AG09319 (cell line): ENCODE measurements at regions not wholly inside any gene's neighbourhood (a gene's known extent, or its start where the extent isn't known, plus 50 kb on each side); places are given as distances from the start of the nearest gene placed in this dataset.

ENCODE experiments used
- DNase-seq: peaks from one replicate; pipeline ENCODE4 v3.0.0-alpha.2; 2010; ENCODE audit warnings: low read depth; ENCODE audit errors: extremely low read depth
- TF ChIP-seq, protein P1 (sequence below): IDR thresholded peaks from 2 replicates; pipeline ENCODE4 v1.5.1; 2011; ENCODE audit warnings: low read depth, mild to moderate bottlenecking, inconsistent platforms, low read length, moderate library complexity

DNA sequence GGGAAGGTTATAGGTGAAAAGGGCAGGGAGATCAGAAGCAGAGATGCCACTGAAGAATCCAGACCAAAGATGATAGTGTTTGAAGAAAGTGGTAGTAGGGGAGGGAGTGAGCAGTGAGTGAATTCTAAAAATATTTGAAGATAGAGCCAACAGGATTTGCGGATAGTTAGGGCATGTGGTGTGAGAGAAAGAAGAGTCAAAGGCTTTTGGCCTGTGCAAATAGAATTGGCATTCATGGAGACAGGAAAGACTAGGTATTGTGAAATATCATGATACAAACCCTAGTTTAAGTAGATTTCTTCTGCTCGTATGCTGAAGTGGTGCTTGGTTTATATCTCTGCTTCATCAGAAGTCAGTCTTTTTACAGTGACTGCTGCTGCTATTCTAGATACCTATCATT lies 224.2 kb upstream of the CFAP20DC start:
- TF ChIP-seq, protein P1, sequence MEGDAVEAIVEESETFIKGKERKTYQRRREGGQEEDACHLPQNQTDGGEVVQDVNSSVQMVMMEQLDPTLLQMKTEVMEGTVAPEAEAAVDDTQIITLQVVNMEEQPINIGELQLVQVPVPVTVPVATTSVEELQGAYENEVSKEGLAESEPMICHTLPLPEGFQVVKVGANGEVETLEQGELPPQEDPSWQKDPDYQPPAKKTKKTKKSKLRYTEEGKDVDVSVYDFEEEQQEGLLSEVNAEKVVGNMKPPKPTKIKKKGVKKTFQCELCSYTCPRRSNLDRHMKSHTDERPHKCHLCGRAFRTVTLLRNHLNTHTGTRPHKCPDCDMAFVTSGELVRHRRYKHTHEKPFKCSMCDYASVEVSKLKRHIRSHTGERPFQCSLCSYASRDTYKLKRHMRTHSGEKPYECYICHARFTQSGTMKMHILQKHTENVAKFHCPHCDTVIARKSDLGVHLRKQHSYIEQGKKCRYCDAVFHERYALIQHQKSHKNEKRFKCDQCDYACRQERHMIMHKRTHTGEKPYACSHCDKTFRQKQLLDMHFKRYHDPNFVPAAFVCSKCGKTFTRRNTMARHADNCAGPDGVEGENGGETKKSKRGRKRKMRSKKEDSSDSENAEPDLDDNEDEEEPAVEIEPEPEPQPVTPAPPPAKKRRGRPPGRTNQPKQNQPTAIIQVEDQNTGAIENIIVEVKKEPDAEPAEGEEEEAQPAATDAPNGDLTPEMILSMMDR, result no peak
- no peak for DNase-seq

DNA sequence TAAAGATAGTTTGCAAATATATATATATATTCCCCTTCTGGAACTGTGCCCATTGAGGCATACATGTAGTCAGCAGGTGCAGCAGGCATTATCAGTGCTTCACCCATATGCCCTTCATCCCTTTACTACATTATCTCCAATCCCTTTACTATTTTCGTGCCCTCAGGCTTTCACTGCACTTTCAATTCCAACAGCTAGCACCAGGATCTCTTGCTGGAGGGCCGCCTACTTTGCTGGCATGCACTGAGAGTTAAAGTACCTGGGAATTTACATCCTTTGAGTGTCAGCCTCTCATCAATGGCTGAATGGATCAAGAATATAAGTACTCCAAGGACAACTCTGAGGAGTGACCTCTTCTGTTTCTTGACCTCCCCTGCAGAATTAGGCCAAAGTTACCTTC lies 222.1 kb upstream of the CFAP20DC start:
- DNase-seq, result no peak
- TF ChIP-seq, protein P1, result no peak

- TF ChIP-seq, protein P1, result no peak
- no peak for DNase-seq
Observed at GRCh38 chr3:59270921-59271320, 221.1 kb upstream of the CFAP20DC start.

DNA sequence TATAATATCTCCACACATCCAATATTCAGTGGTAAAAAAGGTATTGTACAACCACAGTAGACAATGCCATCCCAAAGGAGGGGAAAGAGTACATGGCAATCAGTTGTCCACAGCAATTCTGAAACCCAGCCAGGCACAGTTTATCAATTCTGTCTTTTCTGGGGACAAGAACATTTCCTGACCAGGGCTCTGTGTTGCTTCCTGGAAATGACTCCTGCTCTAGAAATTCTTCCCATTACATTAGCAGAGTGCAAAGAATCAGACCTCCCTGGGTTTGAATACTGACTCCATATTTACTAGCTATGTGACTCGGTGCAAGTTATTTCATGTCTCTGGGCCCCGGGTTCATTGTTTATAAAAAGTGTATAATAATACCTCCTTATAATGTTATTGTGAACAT lies 220.4 kb upstream of the CFAP20DC start:
- TF ChIP-seq, protein P1, result no peak
- DNase-seq, result no peak

- TF ChIP-seq, protein P1, result no peak
Observed at GRCh38 chr3:59268170-59268569, 218.3 kb upstream of the CFAP20DC start.

GRCh38 chr3:59267021-59267420 lies 217.2 kb upstream of the CFAP20DC start:
- DNase-seq, result no peak
- TF ChIP-seq, protein P1, result no peak

More at GRCh38 chr3:59268170-59268569, 218.3 kb upstream of the CFAP20DC start:
- DNase-seq, result no peak

GRCh38 chr3:59266551-59266950 lies 216.7 kb upstream of the CFAP20DC start:
- no peak for DNase-seq
- TF ChIP-seq, protein P1, result no peak

- TF ChIP-seq, protein P1, result no peak
- DNase-seq, result no peak
Observed at GRCh38 chr3:59265566-59265965, 215.7 kb upstream of the CFAP20DC start.
